Uterus (tissue), 2 donors: ENCODE measurements at regions not wholly inside any gene's neighbourhood (a gene's known extent, or its start where the extent isn't known, plus 50 kb on each side); places are given as distances from the start of the nearest gene placed in this dataset.

Source experiments
- POLR2A ChIP-seq, 2 donors: fragments of 450-650 bp; IDR thresholded peaks; one replicate each; pipeline ENCODE4 v1.6.1; 2016; ENCODE audit warnings: antibody characterized with exemption in 2 of 2, mild to moderate bottlenecking in 1 of 2, moderate library complexity in 1 of 2
- TF ChIP-seq, protein P1 (sequence below), 4 experiments: fragments of 200-600 bp in 2 of 4; fragments of 450-650 bp in 2 of 4; sonication (generic) in 2 of 4; IDR thresholded peaks; one replicate each; pipeline ENCODE4 v1.5.1; 2016 to 2019; ENCODE audit warnings: antibody characterized with exemption in 4 of 4, mild to moderate bottlenecking in 2 of 4, moderate library complexity in 1 of 4

DNA sequence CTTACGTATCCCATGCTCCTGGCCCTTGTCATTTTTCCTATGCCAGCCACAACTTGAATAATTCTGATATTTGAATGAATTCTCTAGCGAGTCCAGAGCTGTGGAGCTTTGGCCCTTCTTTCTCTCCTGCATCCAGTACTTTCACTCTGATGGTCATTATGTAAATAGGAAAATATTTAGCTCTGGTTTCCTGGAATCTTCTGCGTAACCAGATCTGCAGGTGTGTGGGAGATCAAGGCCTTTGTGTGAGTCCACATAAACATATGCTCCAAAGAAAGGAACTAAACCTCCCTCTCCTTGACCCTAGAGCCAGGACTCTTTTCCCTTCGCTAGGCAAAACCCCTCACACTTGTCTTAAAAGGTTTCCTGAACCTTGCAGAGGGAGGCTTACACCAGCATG is 132.5 kb upstream of the THBS1 start:
- TF ChIP-seq, protein P1, sequence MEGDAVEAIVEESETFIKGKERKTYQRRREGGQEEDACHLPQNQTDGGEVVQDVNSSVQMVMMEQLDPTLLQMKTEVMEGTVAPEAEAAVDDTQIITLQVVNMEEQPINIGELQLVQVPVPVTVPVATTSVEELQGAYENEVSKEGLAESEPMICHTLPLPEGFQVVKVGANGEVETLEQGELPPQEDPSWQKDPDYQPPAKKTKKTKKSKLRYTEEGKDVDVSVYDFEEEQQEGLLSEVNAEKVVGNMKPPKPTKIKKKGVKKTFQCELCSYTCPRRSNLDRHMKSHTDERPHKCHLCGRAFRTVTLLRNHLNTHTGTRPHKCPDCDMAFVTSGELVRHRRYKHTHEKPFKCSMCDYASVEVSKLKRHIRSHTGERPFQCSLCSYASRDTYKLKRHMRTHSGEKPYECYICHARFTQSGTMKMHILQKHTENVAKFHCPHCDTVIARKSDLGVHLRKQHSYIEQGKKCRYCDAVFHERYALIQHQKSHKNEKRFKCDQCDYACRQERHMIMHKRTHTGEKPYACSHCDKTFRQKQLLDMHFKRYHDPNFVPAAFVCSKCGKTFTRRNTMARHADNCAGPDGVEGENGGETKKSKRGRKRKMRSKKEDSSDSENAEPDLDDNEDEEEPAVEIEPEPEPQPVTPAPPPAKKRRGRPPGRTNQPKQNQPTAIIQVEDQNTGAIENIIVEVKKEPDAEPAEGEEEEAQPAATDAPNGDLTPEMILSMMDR (IDR thresholded peaks at IDR 0.05): no peak
- no peak for TF ChIP-seq POLR2A (IDR thresholded peaks at IDR 0.05)
